ENCODE measurements at regions not wholly inside any gene's neighbourhood (a gene's known extent, or its start where the extent isn't known, plus 50 kb on each side); places are given as distances from the start of the nearest gene placed in this dataset.

GRCh38 chr12:54736549-54736948 lies 88.4 kb upstream of the DCD start:
- no peak for DNase-seq (ENCODE audit: low read depth)
- no peak for TF ChIP-seq CTCF (IDR thresholded peaks at IDR 0.05; ENCODE audit: insufficient read depth, low read length)
- no peak overlapping the region for H3K4me3 ChIP-seq (ENCODE audit: low read depth, low read length)

GRCh38 chr12:54734196-54734950 lies 86.2 kb upstream of the DCD start:
- no peak for DNase-seq (ENCODE audit: low read depth)
- no peak overlapping the region for H3K4me3 ChIP-seq (ENCODE audit: low read depth, low read length)
- TF ChIP-seq CTCF (IDR thresholded peaks at IDR 0.05; ENCODE audit: insufficient read depth, low read length): no peak

- peak; percentile 9 for DNase-seq (ENCODE audit: low read depth)
- H3K4me3 ChIP-seq (ENCODE audit: low read depth, low read length): no peak overlapping the region
- peak; percentile 32 for TF ChIP-seq CTCF (IDR thresholded peaks at IDR 0.05; ENCODE audit: insufficient read depth, low read length)
These were observed 77.2 kb upstream of the DCD start for GRCh38 chr12:54725233-54725843.

- H3K4me3 ChIP-seq (ENCODE audit: low read depth, low read length): no peak overlapping the region
- DNase-seq (ENCODE audit: low read depth): peak; percentile 11
- peak; percentile 58 for TF ChIP-seq CTCF (IDR thresholded peaks at IDR 0.05; ENCODE audit: insufficient read depth, low read length)
These were observed 75.5 kb upstream of the DCD start for GRCh38 chr12:54723379-54724256.

GRCh38 chr12:54721312-54721711 lies 73.1 kb upstream of the DCD start:
- no peak for TF ChIP-seq CTCF (IDR thresholded peaks at IDR 0.05; ENCODE audit: insufficient read depth, low read length)
- no peak overlapping the region for H3K4me3 ChIP-seq (ENCODE audit: low read depth, low read length)
- DNase-seq (ENCODE audit: low read depth): no peak

- DNase-seq (ENCODE audit: low read depth): no peak
- no peak for TF ChIP-seq CTCF (IDR thresholded peaks at IDR 0.05; ENCODE audit: insufficient read depth, low read length)
- H3K4me3 ChIP-seq (ENCODE audit: low read depth, low read length): no peak overlapping the region
These were observed 71.5 kb upstream of the DCD start for GRCh38 chr12:54719691-54720090.

Data from fibroblast of the aortic adventitia (primary cell).